ENCODE measurements at regions not wholly inside any gene's neighbourhood (a gene's known extent, or its start where the extent isn't known, plus 50 kb on each side); places are given as distances from the start of the nearest gene placed in this dataset.
"Not testable (repeated sequence)": the region's sequence is repeated elsewhere in the genome, so short reads cannot be mapped to it uniquely, and the experiment has no call there.

- Mint-ChIP-seq H3K9me3 (peaks cover 2% of the 10 kb centered on the region), H3K36me3 (no peaks in the 10 kb centered on the region), H3K4me1 (no peaks in the 10 kb centered on the region), H3K27ac (no peak overlapping the region), H3K4me3 (no peak overlapping the region)
- DNase-seq (ENCODE audit: low spot score in 2 of 2) = no peak
- ATAC-seq = no peak
These were observed 163.7 kb upstream of the NAMPT start for GRCh38 chr7:106448346-106448991.

GRCh38 chr7:106447318-106447847, 162.6 kb upstream of the NAMPT start:
- Mint-ChIP-seq H3K27ac (no peak overlapping the region), H3K36me3 (no peaks in the 10 kb centered on the region), H3K4me3 (no peak overlapping the region), H3K9me3 (peaks cover 2% of the 10 kb centered on the region), H3K4me1 (no peaks in the 10 kb centered on the region)
- ATAC-seq (no peak), DNase-seq (ENCODE audit: low spot score in 2 of 2) (no peak)

- H3K9me3 Mint-ChIP-seq; H3K36me3 Mint-ChIP-seq; H3K4me1 Mint-ChIP-seq; DNase-seq (ENCODE audit: low spot score in 2 of 2); ATAC-seq; H3K27ac Mint-ChIP-seq; H3K4me3 Mint-ChIP-seq: not testable (repeated sequence)
These were observed 160.6 kb upstream of the NAMPT start for GRCh38 chr7:106445366-106445765.

DNA sequence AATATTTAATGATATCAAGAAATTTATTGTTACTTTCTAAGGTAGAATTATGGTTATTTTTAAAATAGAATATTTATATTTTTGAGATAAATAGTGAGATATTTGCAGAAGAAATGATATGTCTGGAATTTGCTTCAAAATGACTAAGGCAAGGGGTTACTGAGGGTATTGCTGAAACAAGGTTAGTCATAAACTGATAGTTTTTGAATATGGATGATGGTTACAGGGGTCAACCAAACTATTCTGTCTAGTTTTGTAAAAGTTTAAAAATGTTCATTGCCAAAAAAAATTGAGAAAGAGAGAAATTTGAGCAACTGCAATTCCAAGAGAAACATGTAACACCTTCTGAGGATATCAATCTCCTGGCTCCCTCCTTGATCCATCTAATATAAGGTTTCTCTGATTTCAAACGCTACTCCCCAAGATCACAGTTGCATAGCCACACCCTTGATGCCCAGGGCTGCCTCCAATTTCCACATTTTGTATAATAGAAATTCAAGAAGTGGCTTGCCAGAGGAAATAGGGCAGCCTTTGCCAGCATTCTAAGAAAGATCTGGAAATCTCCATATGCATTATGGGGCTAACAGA, 159.4 kb upstream of the NAMPT start:
- no peaks in the 10 kb centered on the region for H3K36me3 Mint-ChIP-seq
- H3K4me1 Mint-ChIP-seq = no peaks in the 10 kb centered on the region
- no peak overlapping the region for H3K4me3 Mint-ChIP-seq
- ATAC-seq (no peak), DNase-seq (ENCODE audit: low spot score in 2 of 2) (no peak)
- H3K27ac Mint-ChIP-seq = no peak overlapping the region
- no peaks in the 10 kb centered on the region for H3K9me3 Mint-ChIP-seq

GRCh38 chr7:106443156-106443555, 158.4 kb upstream of the NAMPT start:
- Mint-ChIP-seq H3K4me1 (no peaks in the 10 kb centered on the region), H3K9me3 (no peaks in the 10 kb centered on the region), H3K4me3 (no peak overlapping the region), H3K27ac (no peak overlapping the region), H3K36me3 (no peaks in the 10 kb centered on the region)
- no peak for DNase-seq (ENCODE audit: low spot score in 2 of 2)
- no peak for ATAC-seq

GRCh38 chr7:106442476-106442875, 157.7 kb upstream of the NAMPT start:
- no peaks in the 10 kb centered on the region for H3K4me1 Mint-ChIP-seq
- H3K36me3 Mint-ChIP-seq = no peaks in the 10 kb centered on the region
- no peaks in the 10 kb centered on the region for H3K9me3 Mint-ChIP-seq
- no peak for ATAC-seq
- no peak overlapping the region for H3K4me3 Mint-ChIP-seq
- DNase-seq (ENCODE audit: low spot score in 2 of 2) = no peak
- no peak overlapping the region for H3K27ac Mint-ChIP-seq

- not testable (repeated sequence) for H3K4me3 Mint-ChIP-seq; ATAC-seq; DNase-seq (ENCODE audit: low spot score in 2 of 2); H3K27ac Mint-ChIP-seq; H3K9me3 Mint-ChIP-seq; H3K36me3 Mint-ChIP-seq; H3K4me1 Mint-ChIP-seq
These were observed 156.6 kb upstream of the NAMPT start for GRCh38 chr7:106441343-106441742.

GRCh38 chr7:106436933-106437332, 152.2 kb upstream of the NAMPT start:
- not testable (repeated sequence) for H3K27ac Mint-ChIP-seq; ATAC-seq; H3K9me3 Mint-ChIP-seq; DNase-seq (ENCODE audit: low spot score in 2 of 2); H3K36me3 Mint-ChIP-seq; H3K4me3 Mint-ChIP-seq
- H3K4me1 Mint-ChIP-seq = peaks cover 14% of the 10 kb centered on the region

DNA sequence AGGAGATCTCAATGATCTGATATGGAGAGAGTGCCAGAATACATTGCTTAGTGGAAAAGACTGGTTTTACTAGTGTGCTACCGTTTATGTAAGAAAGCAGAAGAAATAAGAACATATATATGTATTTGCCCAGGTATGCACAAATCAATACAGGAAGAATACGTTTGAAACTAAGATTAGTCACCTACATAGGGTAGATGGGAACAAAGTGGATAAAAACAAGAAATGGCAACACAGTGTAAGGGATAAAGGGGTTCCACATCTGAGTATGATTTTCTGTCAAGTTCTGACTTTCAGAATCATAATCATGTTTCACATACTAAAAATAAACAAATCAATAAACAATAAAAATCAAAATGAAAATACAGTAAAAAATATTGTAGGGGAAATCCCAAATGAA, 148.6 kb upstream of the NAMPT start:
- H3K9me3 Mint-ChIP-seq = peaks cover 3% of the 10 kb centered on the region
- DNase-seq (ENCODE audit: low spot score in 2 of 2) (no peak), ATAC-seq (no peak)
- H3K4me1 Mint-ChIP-seq = peaks cover 28% of the 10 kb centered on the region
- H3K27ac Mint-ChIP-seq = no peak overlapping the region
- no peaks in the 10 kb centered on the region for H3K36me3 Mint-ChIP-seq
- H3K4me3 Mint-ChIP-seq = no peak overlapping the region

- H3K9me3 Mint-ChIP-seq = peaks cover 3% of the 10 kb centered on the region
- peak; percentile 47 for ATAC-seq
- H3K4me1 Mint-ChIP-seq = peaks cover 47% of the 10 kb centered on the region
- no peak overlapping the region for H3K4me3 Mint-ChIP-seq
- no peak for DNase-seq (ENCODE audit: low spot score in 2 of 2)
- H3K36me3 Mint-ChIP-seq = no peaks in the 10 kb centered on the region
- no peak overlapping the region for H3K27ac Mint-ChIP-seq
These were observed 146.0 kb upstream of the NAMPT start for GRCh38 chr7:106430535-106431455.

- no peak for ATAC-seq
- peaks cover 3% of the 10 kb centered on the region for H3K9me3 Mint-ChIP-seq
- H3K36me3 Mint-ChIP-seq = no peaks in the 10 kb centered on the region
- no peak overlapping the region for H3K27ac Mint-ChIP-seq
- H3K4me3 Mint-ChIP-seq = no peak overlapping the region
- H3K4me1 Mint-ChIP-seq = peaks cover 53% of the 10 kb centered on the region
- DNase-seq (ENCODE audit: low spot score in 2 of 2) = no peak
These were observed 145.3 kb upstream of the NAMPT start for GRCh38 chr7:106430103-106430502.

DNA sequence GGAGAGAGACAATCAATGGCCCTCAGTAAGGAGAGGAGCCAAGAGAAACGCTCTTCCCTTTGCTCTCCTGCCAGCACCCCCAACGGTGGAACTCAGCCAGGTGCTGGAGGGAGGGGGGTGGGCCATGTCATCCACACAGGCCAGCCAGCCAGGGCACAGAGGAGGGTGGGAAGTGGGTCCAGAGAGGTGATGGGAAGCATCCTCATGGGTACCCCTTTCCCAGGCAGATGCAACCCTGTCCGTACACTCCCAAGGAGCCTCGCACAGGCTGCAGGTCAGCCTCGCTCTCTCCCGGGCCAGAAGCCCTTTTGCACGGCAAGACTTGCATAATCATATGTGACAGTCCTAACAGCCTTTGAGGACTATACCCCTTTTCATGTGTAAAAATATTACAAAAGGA, 142.0 kb upstream of the NAMPT start:
- no peaks in the 10 kb centered on the region for H3K36me3 Mint-ChIP-seq
- H3K27ac Mint-ChIP-seq = no peak overlapping the region

DNA sequence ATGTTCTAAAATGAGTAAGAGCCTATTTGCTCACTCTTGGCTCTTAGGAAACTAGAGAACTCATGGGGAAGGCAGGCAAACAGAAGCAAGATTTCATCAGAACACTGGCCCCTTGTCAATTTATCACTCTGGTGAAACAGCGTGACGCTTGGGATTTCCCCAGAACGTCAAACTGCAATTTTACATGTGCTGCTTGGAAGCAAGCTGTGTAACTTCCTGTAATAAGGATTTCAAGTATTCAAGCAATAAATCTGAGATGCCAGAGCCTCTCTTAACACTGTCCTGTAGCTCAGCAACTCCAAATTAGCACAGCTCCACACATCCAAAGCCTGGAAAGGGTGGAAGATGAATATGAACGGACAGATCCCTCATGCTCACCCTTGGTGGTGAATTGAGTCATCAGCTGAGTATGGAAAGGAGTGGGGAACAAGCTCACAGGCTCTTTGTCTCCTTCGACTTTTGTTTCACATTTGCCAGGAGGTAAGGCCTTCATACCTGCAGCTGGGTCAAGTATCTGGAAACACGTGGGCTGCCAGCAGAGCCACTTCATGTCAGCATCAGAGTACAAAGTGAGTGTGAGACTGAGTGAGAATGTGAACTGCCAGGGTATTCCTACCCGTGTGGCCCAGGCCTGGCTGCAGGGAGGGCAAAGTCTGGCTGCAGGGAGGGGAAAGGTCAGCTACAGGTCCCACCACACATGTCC, 140.4 kb upstream of the NAMPT start:
- H3K9me3 Mint-ChIP-seq = peaks cover 3% of the 10 kb centered on the region
- ATAC-seq (peak; percentile 94), DNase-seq (ENCODE audit: low spot score in 2 of 2) (peak; percentile 51 to 85)
- peak overlapping the region; percentile 66 for H3K4me3 Mint-ChIP-seq
- no peaks in the 10 kb centered on the region for H3K36me3 Mint-ChIP-seq
- peak overlapping the region; percentile 96 for H3K27ac Mint-ChIP-seq
- H3K4me1 Mint-ChIP-seq = peaks cover 86% of the 10 kb centered on the region

More for the DNA sequence above, 142.0 kb upstream of the NAMPT start:
- DNase-seq (ENCODE audit: low spot score in 2 of 2) = no peak
- Mint-ChIP-seq H3K4me3 (no peak overlapping the region), H3K4me1 (peaks cover 71% of the 10 kb centered on the region), H3K9me3 (peaks cover 3% of the 10 kb centered on the region)
- no peak for ATAC-seq

DNA sequence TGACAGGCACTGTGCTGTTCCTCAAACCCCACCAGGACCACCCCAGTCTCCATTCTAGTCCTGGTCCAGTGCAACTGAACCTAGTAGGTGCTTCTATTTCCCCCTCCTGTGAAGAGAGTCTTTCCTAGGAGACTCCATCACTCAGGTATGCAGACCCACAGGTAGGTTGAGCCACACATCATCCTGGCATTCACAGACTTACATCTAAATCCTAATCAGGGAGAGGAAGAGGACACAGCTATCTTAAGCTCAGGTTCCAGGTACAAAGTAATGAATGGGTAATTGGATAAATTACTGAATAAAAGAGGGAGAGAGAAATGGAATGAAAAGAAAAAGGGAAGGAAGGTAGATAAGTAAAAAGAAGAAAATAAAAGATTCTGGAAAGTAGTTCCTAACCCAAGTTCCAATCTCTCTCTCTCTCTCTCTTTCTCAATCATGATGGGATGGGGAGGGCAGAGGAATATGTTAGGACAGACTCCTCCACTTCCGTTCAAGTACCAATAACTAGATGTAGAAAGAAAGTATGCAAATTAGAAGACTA, 139.8 kb upstream of the NAMPT start:
- Mint-ChIP-seq H3K27ac (peak overlapping the region; percentile 96), H3K9me3 (peaks cover 3% of the 10 kb centered on the region), H3K4me1 (peaks cover 86% of the 10 kb centered on the region), H3K4me3 (peak overlapping the region; percentile 66), H3K36me3 (no peaks in the 10 kb centered on the region)
- no peak for ATAC-seq
- no peak for DNase-seq (ENCODE audit: low spot score in 2 of 2)
